GM19239 (cell line): ENCODE measurements at regions not wholly inside any gene's neighbourhood (a gene's known extent, or its start where the extent isn't known, plus 50 kb on each side); places are given as distances from the start of the nearest gene placed in this dataset.
"Not testable (repeated sequence)": the region's sequence is repeated elsewhere in the genome, so short reads cannot be mapped to it uniquely, and the experiment has no call there.

Source experiments
- DNase-seq: peaks from one replicate; pipeline ENCODE4 v3.0.0; 2011; ENCODE audit warnings: low spot score; ENCODE audit not compliant: insufficient read length
- FAIRE-seq: peaks from 2 replicates; lab custom pipeline; 2011; peaks lifted over from hg19 to GRCh38; lab: Jason Lieb, UNC

DNA sequence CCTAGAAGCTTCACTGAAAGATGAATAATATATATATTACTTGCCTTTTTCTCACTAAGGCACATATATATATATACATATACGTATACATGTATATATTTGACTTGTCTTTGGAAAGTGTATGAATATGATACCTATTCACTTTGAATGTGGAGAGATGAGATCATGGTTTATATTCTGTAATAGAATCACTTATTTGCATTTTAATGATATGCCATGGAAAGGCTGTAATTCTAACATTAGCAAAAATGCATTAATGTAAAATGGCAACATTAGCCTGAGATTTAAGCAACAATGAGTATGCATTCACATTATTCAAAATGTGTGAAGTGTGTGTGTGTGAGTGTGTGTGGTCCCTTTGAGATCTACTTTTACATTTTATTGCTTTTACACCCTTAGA, 54.5 kb upstream of the PRKD1 start:
- DNase-seq = no peak
- no peak for FAIRE-seq

DNA sequence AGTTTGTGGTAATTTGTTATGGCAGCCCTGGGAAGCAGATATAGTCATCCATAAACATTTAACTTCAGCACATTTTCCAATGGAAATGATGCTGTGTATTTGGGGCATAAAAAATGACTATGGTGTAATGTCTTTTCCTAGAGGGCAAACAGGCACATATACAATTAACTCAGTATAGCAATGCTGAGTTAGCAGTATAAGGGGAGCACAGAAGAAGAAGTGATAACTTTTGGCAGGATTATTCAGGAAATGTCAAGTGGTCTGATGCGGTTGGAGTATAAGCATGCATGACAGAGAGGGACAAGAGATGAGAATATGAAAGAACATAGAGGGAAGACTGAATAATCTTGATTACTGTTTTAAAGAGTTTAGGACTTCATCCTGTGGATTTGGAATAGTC, 55.3 kb upstream of the PRKD1 start:
- DNase-seq (no peak), FAIRE-seq (no peak)

DNA sequence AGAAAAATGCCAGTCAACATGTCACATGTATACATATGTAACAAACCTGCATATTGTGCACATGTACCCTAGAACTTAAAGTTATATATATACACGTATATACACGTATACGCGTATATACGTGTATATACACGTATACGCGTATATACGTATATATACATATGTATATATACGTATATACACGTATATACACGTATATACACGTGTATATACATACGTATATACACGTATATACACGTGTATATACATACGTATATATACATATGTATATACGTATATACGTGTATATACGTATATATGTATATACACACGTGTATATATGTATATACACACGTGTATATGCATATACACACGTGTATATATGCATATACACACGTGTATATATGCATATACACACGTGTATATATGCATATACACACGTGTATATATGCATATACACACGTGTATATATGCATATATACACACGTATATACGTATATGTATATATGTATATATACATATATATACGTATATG, 62.8 kb upstream of the PRKD1 start:
- not testable (repeated sequence) for FAIRE-seq, DNase-seq

DNA sequence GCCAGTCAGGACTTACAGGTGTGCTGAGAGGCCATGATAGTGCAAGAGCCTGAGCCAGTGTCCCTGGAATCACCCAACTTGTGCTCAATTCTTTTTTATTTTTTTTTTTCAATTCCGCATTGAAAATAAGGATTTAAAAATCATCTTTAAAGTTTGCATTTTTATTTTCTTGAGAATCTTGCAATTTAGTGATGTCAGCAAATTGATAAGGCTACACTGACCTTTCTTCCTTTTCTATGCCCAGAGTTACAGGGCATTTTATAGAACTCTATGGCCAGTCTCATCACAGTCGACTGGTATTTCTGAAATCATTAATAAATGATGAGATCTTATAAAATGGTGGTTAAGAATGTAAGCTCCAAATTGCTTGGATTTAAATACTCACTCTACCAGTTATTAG, 63.3 kb upstream of the PRKD1 start:
- no peak for FAIRE-seq
- DNase-seq = no peak

DNA sequence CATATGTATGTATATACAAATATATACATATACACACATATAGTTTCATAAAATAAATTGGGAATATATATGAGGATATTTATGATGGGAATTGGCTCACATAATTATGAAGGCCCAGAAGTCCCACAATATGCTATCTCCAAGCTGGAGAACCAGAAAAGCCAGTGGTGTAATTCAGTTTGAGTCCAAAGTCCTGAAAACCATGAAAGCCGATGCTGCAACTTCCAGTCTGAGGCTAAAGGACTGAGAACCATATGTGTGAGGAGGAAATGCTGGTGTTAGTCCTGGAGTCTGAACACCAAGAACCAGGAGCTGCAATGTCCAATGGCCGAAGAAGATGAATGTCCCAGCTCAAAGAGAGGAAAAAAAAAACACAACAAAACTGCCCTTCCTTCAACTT, 65.5 kb upstream of the PRKD1 start:
- FAIRE-seq (no peak), DNase-seq (no peak)

DNA sequence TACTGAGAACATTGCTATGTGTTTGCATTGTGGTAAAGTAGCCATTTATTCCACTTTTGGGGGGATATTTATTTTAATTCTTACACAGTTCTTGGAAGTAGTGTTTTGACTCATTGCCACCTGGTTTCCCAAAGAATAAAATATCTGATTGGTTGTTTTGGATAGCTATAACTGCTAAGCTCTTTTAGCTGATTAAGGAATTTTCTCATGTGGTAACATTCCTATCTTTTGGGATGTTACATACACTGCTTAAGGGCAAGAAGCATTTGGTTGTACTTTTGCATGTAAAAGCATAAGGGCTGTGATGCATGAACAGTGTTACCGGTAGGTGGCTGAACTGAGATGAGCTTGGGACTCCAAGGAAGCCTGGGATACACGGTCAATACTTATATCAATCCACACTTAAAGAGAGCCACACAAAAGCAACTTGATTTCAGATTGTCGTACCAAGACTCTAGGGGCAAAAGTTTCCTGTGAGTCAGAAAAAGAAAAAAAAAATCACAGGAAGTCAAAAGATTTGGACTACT, 71.4 kb upstream of the PRKD1 start:
- FAIRE-seq = no peak
- DNase-seq = no peak

DNA sequence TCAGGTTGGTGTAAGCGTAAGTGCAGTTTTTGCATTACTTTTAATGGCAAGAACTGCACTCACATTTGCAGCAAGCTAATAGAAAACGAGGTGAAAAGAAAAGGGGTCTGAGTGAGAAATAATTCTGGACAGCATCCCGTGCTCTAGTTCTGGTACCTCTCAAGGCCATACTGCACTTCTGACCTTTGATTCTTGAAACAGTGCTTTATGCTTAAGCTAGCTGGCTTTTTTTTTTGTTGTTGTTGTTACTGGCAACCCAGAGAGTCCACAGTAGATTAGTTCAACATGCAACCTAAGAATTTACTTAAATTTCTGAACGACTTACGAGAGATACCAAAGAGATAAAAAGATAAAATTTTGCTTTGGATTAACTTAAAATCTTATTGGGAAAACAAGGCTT, 75.2 kb upstream of the PRKD1 start:
- DNase-seq = no peak
- no peak for FAIRE-seq

DNA sequence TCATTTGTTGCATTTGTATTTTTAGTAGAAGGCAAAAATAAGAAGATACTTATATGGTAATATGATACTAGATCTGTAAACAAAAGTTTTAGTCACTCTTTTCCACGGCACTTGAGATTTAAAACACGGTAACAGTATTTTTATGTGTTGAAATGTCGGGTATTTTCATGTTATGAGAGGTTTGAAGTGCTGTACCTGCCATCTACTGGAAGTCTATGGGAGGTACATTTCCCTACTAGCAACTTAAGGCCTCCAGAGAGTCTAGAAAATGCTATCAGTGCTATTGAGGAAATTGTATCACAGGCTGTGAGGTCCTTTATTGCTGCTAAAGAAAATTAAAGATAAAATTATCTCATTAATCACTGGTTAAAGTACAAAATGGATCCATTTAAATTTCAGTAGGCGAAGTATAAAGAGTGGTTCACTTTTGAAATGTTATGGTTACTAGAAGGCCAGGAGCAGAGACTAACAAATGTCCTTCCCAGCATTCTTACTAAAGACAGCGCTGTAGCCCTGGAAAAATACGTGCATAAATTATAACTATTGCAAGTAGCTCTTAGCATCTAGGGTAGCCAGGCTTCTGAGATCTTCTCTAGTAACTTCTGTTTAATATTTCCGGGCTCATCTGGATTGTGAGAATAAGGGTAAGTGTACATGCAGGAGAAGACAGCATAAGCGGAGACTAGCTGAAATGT, 77.6 kb upstream of the PRKD1 start:
- FAIRE-seq = no peak
- DNase-seq = peak; percentile 8

DNA sequence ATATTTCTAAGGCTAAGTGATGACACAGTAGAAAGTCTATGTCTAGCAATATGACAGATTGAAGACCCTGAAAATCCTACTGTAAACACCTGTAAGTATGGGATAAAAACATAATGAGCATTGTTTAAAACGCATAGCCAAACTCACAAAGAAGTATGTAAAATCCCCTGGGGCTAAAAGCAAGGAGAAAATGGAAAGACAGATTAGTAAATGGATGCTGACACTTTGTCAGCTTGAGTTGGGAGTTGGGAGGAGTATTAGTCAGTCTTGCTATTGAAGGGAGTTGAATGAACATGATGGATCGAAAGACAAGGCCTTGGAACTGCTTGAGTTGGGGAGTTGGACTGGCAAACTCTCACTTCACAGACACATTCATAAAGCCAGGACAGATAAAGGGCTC, 79.0 kb upstream of the PRKD1 start:
- no peak for DNase-seq
- no peak for FAIRE-seq

DNA sequence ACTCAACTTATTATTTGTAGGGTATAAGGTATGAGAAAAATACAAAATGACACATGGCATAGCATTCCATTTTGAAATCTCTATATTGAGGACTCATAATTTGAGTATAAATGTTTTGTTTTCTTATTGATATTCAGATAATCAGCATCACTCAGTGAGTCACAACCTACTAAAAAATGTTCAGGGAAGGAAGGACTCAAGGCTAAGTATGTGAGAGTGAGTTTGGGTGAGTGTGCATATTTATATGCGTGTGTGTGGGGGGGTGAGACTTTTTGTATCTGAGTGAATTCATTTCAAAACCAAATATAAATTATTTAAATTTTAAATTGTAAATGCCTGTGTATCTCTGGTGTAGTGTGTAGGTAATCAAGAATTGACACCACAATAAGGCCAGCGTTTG, 87.8 kb upstream of the PRKD1 start:
- no peak for FAIRE-seq

DNA sequence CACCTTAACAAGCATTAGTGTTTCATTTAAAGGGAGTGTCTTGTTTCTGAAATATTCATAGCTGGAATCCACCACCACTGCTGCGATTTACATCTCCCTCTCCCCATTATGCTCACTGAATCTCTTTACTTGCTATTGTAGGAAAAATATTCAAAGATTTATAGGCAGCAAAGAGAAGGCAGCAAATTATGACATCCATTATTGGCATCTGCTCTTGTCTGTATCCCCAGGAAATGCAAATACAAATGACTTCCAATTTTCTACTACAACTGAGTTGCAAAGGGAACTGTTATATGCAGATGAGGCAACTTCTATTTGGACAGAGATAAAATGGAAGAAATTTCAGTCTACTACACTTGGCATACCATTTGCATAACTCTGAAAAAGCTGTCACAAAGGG, 88.4 kb upstream of the PRKD1 start:
- DNase-seq (no peak), FAIRE-seq (no peak)

More for the DNA sequence above, 87.8 kb upstream of the PRKD1 start:
- no peak for DNase-seq

DNA sequence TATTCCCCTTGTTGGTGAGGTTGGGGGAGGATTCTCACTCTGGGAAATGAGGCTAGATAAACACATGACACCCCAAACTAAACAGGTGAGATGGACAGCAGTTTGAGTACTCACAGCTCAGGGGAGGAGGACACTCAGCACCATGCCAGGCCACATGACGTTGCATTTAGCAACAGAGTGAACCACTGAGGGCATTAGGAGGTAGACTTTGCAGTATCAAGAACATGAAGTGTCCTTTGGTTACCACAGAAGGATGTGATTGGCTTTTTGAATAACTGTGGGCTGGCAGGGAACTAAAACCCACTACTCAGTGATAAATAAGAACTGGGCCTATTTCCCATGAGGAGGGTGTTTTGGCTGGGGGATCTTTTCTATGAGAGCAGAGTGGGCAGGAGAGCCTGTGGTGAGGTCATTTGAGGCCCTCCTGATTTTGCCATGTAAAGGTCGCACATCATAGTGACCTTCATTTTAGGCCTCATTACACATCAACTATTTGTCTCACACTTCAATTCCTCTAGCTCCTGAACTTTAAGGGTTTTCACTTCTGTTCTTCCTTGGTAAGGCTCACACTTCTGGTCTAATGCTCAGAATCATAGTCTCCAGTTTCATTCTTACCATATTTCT, 89.8 kb upstream of the PRKD1 start:
- FAIRE-seq (no peak), DNase-seq (no peak)

DNA sequence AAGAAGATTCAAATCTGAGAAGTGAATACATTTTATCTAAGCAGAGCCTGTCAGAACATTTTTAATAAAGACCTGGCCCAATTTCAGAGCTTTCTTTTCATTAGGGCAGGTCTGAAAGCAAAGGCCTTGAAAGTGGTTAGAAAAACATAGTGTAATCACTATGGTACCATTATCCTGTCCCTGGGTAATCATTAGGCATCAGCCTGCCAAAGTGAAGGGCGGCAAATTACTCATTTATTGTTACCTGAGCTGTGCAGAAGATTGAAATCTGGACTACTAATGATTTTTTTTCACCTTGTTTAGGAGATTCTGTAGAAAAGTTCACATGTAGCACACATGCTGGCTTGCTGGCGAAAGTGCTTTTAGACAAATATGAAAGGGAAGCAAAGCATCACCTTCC, 92.6 kb upstream of the PRKD1 start:
- DNase-seq (no peak), FAIRE-seq (no peak)

DNA sequence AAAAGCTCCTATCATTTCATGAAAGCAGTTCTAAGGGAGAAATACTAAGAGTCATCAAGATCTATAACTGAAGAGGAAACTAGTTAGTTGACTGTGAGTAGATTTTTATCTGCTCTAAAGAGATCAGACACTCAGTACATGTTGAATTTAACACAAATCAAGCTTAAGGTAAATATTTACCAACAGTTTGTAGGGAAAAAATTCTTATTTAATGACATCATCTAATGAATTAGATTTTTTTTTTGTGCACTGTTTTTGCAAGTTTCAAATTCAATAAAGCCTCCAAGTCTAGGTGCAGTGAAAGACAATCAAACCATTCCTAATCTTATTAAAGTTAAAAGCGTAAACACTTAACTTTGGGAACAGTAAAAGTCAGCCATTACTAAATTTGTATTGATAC, 93.0 kb upstream of the PRKD1 start:
- DNase-seq (no peak), FAIRE-seq (no peak)

DNA sequence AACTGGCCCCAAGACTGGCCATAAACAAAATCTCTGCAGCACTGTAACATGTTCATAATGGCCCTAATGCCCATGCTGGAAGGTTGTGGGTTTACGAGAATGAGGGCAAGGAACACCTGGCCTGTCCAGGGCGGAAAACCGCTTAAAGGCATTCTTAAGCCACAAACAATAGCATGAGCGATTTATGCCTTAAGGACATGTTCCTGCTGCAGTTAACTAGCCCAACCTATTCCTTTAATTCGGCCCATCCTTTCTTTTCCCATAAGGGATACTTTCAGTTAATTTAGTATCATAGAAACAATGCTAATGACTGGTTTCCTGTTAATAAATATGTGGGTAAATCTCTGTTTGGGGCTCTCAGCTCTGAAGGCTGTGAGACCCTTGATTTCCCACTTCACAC, 95.7 kb upstream of the PRKD1 start:
- not testable (repeated sequence) for DNase-seq, FAIRE-seq

DNA sequence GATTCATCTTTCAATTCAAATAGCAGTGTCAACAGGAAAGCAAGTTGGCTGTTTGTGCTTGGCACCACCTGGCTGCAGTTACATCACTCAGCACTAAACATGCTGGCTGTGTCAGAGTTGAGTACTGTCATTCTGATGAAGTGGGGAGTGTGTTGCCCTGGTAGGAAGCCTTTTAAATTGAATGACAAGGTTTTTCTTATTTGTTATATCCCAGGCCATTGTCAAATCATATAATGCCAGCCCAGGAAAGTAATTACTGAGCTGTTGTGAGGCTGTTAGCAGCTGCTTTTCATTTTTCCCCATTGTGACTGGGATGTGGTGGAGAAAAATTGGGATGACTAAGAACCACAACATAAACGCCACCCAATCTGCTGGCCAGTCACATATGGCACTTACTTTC, 106.5 kb upstream of the PRKD1 start:
- DNase-seq (no peak), FAIRE-seq (no peak)

DNA sequence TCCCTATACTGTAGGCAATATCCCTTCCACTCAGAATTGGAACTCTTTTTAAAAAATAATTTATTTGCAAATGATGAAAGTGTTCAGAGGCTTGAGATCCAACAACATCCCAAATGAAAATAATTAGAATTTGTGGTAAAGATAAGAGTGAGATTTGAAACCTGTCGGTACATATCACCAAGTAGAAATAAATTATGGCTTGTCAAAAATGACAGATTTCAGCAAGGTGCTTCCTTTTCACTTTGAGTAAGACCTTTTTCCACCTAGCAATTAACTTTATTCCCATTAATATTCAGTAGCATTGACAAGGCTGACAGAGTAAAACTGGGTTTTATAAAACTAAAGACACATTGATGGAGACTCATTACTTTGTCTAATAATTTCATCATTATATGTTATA, 107.7 kb upstream of the PRKD1 start:
- DNase-seq (no peak), FAIRE-seq (no peak)

DNA sequence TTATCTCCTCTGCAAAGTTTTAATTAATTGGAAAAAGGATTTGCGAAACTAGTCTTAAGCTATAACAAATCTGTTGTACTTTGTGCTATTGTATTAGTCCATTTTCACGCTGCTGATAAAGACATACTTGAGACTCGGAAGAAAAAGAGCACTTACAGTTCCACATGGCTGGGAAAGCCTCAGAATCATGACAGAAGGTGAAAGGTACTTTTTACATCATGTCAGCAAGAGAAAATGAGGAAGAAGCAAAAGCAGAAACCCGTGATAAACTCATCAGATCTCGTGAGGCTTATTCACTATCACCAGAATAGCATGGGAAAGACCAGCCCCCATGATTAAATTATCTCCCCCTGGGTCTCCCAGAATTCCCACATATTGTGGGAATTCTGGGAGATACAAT, 118.1 kb upstream of the PRKD1 start:
- DNase-seq = no peak
- no peak for FAIRE-seq

DNA sequence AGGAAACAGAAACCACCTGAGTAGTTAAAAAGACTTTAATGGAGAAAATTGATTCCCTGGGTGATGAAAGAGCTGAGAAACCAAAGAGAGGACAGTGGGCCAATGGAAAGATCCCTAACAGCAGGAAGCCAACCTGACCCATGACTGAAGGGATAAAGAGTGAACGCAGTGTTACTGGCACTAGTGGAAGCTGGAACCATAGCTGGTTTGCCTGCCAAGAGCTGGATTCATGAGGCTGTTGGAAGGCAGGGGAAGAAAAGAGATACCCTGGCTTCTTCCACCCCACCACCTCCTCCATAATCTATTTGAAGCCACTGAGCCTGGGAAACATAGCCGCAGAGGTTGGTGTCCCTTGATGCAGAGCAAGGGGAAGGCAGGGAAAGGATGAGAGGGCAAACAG, 125.5 kb upstream of the PRKD1 start:
- no peak for DNase-seq
- FAIRE-seq = no peak

DNA sequence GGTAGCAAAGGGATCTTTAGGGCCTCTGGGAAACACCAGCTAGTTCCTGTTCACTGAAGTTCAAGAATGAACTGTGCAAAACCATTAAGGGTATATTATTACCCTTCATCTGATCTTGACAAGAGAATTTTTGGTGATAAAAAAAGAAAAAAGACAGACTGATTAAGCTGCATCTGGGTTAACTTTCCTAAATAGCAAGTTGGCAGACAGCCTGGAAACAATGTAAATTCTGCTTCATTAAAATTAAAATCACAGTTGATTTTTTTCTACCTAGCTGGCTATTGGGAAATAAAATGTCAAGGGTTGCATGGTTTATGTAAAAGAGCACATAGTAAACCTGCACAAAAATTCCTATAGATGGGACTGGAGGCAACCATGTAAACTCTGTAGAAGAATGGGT, 126.6 kb upstream of the PRKD1 start:
- DNase-seq (no peak), FAIRE-seq (no peak)

DNA sequence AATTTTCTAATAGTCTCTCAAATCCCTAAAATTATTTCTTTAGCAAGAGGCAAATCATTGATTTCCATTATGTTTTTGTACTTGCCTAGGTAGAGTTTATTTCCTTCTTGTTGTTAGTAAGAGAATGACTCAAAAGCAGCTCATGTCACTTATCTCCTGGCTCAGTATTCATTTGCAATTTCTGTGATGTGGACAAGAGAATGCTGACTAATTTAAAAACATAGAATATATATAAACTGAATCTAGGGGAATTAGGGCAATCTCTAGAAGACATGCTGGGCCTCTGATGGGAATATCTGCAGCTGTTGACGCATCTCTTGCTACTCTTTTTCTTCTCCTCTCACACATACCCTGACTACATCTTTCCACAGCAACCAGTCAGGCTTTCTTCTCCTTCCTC, 130.8 kb upstream of the PRKD1 start:
- DNase-seq = no peak
- FAIRE-seq = no peak

DNA sequence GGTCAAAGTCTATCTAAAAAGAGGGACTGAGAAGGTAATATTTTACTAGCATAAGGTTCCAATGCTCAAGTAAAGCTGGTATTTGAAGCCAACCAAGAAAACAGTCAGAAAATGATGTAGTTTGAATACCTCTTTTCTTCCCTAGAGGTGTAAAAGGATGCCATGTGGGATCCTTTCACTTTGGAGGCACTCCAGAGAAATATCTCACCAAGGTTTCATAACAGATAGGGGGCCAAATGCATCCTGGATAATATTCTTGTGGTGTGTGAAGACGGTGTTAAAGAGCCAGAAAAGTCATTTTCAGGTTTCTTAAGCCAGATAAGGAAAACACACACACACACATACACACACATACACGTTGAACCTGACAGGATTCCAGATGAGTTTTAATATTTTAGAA, 136.1 kb upstream of the PRKD1 start:
- DNase-seq (no peak), FAIRE-seq (no peak)
